HG02623 (cell line): ENCODE measurements at regions not wholly inside any gene's neighbourhood (a gene's known extent, or its start where the extent isn't known, plus 50 kb on each side); places are given as distances from the start of the nearest gene placed in this dataset.
"Not testable (repeated sequence)": the region's sequence is repeated elsewhere in the genome, so short reads cannot be mapped to it uniquely, and the experiment has no call there.

Experiments used
- ATAC-seq: cut with Tn5 transposase; IDR thresholded peaks from one replicate; pipeline ENCODE4 v1.9.1; 2021; ENCODE audit warnings: moderate library complexity; ENCODE audit not compliant: unreplicated experiment

DNA sequence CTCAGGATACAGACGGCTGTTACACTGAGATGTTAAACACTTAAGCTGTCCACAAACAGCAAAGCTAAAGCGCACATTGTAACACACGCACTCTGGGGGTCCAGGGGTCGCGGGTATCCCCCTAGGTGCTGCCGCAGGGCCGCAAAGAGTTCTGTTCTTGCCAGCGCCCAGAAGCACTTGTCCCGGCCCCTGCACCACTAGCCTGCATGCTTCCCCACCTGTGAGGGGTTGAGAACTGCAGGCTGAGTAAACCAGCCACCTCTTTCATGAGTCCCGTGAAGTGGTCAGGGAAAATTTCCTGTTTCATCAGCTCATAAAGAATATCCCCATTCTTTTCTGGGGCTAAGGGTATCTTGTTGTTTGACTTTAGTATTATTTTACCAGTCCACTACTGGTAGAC lies 154.4 kb upstream of the FBXL17 start:
- ATAC-seq, result no peak

DNA sequence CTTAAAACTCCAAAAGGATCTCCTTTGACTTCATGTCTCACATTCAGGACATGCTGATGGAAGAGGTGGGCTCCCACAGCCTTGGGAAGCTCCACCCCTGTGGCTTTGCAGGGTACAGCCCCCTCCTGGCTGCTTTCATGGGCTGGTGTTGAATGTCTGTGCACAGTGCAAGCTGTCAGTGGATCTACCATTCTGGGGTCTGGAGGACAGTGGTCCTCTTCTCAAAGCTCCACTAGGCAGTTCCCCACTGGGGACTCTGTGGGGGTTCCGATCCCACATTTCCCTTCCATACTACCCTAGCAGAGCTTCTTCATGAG lies 150.2 kb upstream of the FBXL17 start:
- not testable (repeated sequence) for ATAC-seq

DNA sequence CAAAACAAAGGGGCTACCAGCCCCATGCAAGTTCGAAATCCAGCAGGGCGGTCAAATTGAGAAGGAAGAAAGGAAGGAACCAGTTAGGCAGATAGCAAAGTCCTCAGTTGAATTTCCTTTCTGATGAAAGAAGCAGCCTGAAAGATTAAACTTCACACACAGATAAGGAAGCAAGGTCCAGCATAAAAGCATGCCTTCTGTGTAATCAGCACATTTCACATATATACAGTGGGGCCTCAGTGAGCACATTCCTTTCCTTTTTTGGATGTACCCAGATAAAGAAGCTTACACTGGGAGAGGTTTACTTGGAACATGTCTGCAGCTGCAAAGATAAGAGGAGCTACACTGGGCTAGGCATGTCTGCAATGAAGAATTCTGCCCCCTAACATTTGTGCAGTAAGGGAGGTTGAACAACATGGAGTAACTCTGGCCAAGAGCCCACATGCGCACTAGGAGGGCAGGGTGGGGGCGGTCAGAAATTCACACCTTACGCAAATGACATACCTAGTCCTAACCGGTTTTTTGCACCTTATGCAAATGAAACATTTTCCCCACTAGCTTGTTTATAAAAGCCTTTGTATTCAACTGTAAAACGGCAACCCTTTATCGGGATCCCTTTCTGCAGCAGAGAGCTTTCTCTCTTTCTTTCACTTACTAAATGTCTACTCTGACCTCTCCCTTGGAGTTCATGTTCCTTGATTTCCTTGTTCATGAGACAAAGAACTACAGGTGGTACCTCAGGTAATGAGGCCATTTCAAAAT lies 149.7 kb upstream of the FBXL17 start:
- no peak for ATAC-seq

DNA sequence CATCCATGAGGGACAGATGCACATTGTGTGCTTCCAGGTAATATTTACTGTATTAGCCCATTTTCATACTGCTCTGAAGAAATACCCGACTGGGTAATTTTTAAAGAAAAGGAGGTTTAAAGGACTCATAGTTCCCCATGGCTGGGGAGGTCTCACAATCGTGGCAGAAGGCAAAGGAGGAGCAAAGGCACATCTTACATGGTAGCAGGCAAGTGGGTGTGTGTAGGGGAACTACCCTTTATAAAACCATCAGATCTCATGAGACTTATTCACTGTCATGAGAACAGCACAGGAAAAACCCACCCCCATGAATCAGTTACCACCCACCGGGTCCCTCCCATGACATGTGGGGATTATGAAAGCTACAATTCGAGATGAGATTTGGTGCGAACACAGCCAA lies 148.8 kb upstream of the FBXL17 start:
- no peak for ATAC-seq

DNA sequence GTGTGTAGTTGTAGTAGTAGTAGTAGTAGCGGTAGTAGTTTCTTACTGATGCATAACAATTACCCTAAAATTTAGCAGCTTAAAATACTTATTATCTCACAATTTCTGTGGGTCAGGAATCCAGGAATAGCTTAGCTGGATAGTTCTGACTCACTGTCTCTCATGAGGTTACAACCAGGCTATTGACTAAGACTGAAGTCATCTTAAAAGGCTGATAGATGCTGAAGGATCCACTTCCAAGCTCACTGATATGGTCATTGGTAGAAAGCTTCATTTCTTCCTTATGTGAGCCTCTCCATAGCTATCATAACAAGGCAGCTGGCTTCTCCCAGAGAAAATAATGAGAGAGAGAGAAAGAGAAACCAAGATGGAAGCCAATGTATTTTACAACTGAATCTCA lies 147.5 kb upstream of the FBXL17 start:
- no peak for ATAC-seq

DNA sequence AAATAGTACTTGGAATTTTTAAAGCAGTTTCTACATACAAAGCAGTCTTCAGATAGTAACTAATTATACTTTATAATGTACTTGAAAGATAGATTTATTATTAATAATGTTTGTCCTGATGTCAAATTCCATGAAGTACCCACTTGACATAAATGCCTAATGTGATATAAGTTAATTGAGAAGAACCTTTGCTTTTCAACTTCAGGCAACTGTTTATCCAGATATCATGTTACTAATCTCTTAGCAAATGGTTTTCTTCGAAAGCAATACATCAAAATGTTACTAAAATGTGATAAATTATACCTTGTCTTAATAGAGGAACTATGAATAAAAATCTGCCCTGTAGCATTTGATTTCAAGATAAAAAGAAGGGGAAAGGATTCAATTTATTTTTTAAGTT lies 146.8 kb upstream of the FBXL17 start:
- ATAC-seq, result no peak

DNA sequence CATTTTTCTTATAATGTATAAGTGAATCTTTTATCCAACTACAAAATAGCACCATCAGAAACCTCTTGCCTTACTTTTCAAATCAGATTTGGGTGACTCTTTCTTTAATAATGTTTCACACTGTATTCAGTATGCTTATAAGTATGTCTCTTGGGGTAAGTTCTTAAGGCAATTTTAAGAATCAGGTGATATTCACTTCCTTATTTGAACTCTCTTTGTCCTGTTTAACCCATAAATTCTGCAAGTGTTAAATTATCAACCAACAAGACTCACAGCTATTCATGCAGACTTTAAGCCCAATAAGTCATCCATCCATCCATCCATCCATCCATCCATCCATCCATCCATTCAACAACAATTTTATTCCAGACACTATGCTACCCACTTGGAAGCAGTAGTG lies 142.7 kb upstream of the FBXL17 start:
- no peak for ATAC-seq

DNA sequence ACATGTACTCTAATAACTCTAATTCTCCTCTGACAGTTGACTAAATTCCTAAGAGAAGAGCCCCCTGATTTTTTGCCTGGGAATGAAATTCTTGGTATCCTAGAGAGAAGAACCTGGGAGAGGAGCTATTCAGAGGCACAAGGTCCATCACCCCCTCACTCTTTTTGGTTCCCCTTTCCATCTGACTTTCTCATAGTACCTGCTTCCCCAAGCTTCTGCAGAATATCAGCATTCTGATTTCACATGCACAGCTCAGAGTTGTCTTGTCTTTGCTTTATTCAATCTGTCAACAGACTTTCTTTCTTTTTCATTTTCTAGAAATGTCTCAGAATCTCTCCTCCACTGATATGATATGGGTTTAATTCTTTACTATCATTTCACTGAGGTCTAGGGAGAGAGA lies 141.5 kb upstream of the FBXL17 start:
- ATAC-seq, result peak; percentile 28

DNA sequence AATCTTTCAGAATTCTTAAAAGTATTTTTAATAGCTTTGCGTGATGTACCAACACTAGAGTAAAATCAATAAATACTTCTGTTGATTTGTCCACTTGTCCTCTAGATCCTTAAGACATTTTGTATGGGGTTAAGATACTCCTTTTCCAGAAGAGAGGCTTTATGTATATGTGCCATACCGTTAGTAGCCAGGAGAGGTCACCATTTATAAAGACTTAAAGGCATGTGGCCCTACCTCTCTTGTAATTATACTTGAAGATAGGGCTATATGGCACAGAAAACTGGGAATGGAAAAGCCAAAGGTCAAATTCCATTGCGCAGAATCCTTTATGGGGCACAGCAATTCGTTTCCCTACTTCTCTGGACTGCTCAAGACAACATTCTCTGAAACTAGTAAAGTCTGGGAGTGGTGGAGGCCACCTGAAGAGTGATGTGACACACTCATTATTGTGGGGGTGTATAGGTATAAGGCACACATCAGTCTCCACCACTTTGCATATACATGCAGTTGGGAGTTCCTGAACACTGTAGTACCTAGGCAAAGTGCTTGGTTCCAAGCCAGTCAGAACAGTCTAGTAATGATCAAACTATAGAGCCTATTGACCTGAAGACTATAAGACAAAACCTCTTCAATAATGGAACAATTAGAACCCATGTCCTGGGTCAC lies 140.1 kb upstream of the FBXL17 start:
- ATAC-seq, result peak; percentile 31

DNA sequence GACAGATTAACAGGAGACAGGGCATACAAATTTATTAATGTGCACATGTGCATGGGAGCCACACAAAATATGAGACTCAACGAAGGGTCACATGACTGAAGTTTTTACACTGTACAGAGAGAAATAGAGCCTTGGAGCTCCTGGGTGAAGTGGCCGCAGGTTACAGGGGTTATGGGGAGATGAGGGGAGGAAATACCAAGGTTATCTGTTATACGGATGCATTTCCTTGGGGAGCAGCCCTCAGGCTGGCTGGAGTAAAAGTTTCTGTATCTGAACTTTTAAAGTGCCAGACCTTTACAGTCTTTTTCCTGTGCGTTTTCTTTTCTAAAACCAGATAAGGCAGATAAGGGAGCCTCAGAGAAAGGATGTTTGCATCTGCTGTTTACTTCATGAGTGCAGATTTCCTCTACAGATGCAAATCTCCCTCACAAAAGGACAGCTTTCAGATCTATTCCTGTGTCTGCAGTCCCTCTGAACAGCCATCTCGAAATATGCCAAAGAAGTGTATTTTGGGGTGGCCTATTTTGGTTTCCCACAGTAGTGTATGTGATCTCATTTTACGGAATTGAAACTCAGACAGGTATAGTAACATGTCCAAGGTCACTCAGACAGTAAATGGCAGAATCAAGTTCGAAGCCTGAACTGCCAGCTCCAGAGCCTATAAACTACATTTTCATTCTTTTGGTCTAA lies 139.3 kb upstream of the FBXL17 start:
- ATAC-seq, result peak; percentile 85

DNA sequence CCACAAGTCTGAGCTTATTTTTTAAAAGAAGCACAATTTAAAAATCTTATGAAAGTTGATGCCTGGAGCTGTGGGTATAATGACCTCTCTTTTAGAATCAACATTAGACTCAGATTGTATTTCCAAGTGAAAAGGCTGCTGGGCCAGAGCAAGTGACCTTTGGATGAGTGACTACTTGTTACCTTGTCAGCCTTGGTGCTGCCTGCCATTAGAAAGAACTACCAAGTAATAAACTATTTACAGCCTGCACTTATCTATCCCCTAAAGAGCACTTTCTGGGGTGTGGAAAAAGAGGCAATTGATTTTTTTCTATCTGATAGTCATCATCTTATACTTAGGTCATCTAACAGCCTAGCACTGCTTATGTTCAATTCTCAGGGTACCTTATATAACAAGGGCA lies 134.9 kb upstream of the FBXL17 start:
- ATAC-seq, result no peak

DNA sequence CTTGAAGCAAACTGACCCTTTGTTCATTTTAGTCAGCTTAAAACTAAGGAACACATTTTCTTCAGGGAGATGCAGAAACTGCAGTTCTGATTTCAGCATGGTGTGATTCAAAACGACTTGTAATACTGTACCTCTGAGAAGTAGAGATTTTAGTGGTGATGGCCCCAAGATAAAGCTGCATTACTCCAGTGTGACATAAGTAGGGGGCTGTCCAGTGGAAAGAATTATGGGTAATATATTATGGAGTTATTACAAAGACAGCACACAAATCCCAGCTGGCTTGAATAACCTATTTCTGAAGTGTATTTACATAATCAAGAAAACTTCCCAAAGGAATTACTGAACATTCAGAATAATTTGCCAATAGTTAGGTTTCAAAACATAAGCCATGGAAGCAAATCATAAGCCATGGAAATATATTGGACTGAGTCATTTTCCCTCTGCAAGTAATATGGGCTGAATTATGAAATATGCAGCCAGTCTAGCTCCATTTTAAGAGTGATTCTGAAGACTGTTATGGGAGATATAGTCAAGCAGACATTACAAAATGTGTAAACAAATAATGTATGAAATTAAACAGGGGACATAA lies 133.7 kb upstream of the FBXL17 start:
- ATAC-seq, result no peak

DNA sequence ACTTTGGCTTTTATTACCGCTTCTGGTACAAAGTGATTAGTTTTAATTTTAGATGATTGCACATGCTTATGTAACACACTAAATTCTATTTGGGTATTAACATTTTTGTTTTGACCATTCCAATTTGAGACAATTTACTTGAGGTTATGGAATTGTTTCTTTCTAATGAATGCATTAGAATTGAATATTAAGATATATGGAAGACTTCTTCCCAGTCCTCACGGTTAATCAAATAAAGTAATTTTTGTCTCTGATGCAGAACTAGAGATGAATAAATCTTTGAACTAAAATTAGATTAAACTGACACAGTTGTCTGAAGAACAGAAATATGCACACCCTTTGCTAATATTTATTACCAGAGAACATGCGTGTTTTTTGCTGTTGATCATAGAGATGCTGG lies 127.1 kb upstream of the FBXL17 start:
- ATAC-seq, result no peak

DNA sequence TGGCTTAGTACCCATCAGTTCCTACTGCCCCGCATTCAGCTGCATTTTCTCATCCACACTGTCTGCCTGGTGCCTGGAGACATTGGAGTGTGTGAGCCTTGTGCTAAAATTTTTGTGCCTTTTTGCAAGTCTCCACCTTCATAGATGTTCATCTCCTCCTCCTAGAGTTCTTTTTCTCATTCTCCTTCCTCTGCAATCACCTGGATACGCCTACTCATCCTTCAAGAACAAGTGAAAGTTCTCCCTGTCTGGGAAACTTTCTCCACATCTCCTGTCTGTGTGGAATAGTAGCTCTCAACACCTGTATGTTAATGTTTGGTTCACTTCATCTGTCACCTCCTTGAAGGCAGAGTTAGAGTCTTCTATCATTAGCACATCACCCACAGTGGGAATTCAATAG lies 125.7 kb upstream of the FBXL17 start:
- ATAC-seq, result no peak

DNA sequence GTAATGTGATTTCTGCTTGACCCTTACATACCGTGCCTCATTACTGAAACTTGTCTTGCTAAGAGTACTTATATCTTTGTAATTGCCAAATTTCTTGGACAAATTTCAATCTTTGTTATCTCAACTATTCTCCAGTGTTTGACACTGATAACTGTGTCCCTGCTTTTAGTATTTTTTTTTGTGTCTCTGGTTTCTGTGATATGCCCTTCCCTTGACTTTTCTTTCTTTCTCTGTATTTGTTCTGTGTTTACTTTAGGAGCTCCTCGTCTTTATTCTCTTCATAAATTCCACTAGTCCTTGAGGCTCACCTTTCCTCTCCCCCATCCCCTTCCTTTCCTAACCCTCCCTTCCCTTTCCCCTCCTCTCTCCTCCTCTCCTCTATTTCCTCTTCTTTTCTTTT lies 123.7 kb upstream of the FBXL17 start:
- no peak for ATAC-seq

DNA sequence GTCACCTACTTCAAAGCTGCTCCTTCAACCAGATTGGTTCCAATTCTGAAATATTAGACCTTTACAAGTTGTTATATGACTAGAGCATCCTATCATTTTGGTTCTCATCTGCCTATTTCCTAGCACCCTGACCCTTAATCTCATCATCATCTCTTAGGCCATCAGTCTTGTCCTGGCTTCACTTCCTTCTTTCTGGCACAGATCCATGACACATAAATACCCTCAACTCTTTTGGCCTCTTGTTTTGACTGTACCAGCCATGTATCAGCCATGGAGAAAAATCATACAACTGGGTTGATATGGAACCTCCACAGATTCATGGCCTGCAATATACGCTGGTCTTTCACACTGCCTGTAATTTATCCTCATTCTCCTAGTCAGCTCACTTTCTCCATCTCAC lies 123.1 kb upstream of the FBXL17 start:
- no peak for ATAC-seq

DNA sequence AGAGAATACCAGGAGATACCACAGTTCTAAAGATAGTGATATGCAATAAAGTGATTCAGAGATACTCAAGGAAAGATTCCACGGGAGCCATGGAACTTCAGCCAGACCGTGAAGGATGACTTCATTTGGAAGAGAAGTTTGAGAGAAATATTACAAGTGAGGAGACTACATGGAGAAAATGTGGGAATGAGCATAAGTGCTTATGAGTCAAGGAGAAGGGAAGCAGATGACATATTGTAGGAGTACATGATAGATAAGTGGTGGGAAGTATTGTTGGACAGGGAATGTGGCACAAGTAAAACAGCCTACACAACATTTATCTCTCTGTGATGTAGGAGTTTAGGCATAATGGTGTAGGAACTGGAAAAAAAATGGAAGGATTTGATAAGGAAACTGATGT lies 122.1 kb upstream of the FBXL17 start:
- no peak for ATAC-seq

DNA sequence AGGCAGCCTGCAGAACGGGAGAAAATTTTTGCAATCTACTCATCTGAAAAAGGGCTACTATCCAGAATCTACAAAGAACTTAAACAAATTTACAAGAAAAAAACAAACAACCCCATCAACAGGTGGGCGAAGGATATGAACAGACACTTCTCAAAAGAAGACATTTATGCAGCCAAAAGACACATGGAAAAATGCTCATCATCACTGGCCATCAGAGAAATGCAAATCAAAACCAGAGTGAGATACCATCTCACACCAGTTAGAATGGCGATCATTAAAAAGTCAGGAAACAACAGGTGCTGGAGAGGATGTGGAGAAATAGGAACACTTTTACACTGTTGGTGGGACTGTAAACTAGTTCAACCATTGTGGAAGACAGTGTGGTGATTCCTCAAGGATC lies 113.7 kb upstream of the FBXL17 start:
- ATAC-seq, result not testable (repeated sequence)

DNA sequence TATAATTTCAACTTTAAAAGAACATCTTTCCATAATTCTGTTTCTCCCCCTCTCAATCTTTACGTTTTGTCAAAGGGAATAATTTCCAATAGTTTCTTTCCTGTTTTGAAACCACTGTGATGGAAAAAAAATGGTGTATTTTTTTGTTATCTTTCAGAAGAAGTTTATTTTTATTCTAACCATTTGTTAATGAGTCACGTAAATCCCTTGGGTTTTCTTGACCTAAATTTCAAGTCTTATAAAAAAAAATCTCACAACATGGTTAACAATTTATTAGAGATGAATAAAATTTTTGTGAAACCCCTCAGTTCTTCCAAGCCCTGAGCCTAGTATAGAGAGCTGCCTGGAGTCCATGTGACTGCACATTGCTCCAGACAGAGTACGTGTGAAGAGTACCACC lies 106.1 kb upstream of the FBXL17 start:
- ATAC-seq, result no peak

DNA sequence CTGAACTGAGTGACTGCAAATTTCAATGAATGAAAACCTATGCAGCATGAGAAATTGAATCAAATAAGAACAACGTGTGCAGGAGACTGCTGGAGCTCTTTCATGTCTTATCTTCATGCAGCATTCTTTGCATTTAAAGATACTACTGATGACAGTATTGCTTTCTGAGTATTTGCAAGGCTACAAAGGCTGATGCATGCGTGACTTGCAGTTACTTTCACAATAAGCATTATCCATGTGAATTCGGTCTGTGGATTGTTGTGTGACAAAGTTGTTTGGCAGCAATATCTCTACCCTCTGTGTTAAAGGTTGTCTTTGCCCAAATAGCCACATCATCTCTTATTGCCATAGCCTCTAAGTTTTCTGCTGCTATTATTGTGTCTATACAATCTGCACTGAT lies 102.1 kb upstream of the FBXL17 start:
- no peak for ATAC-seq

DNA sequence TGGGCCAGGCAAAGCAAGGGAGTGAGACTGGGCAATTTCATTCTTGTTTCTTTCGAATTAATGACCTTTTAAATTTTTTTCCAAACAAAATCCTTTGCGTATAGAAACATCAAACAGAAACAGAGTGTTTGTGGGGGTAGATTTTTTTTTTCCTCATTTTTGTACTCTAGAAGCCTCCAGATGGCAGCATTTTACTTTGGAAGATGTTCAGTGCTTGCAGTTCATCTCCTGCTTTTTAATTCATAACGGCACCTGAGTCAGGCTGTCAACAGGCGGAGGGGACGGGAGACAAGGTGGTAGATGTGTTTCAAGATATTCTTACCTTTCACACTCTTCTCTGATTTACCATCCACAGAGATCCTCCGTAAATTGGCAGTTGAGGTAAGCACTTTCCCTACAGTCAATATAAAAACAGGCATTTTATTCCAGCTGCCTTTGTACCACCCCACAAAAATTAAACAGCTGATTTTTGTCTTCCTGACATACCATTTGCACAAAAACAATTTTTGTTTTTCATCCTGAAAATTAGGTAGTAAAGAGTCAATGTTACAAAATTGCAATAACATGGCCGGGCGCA lies 99.5 kb upstream of the FBXL17 start:
- ATAC-seq, result no peak

DNA sequence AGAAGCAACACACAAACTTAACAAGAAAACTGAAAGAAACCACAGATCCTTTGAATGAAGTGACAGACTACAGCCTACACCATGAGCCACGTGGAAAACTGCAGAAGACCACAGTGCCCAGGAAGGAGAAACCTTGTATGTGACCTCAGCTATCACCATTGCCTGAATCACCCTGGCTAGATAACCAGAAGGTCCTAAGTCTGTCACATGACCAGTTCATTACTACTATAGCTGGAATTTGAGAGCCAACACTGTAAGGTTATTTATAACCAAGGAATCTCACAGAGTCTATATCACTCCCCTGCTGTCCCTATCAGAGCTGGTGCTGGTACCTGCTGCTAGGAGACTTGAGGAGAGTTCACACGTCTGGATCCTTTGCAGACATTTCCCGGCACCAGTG lies 90.3 kb upstream of the FBXL17 start:
- no peak for ATAC-seq
